ENCODE measurements at regions not wholly inside any gene's neighbourhood (a gene's known extent, or its start where the extent isn't known, plus 50 kb on each side); places are given as distances from the start of the nearest gene placed in this dataset.

- DNase-seq (ENCODE audit: low spot score), result no peak
- in situ Hi-C loops (cut with MboI; ENCODE audit: low sequenced_read_pairs, unreplicated experiment), result no loop called here
- TF ChIP-seq CTCF (IDR thresholded peaks at IDR 0.05; ENCODE audit: borderline replicate concordance, control extremely low read depth, extremely low read depth, insufficient read depth, missing control alignments), result no peak
These were observed 122.9 kb upstream of the RET start for GRCh38 chr10:42953684-42954674.

GRCh38 chr10:42954766-42955492 lies 121.9 kb upstream of the RET start:
- TF ChIP-seq CTCF (IDR thresholded peaks at IDR 0.05; ENCODE audit: borderline replicate concordance, control extremely low read depth, extremely low read depth, insufficient read depth, missing control alignments), result no peak
- no peak for DNase-seq (ENCODE audit: low spot score)
- in situ Hi-C loops (cut with MboI; ENCODE audit: low sequenced_read_pairs, unreplicated experiment), result no loop called here

- in situ Hi-C loops (cut with MboI; ENCODE audit: low sequenced_read_pairs, unreplicated experiment), result no loop called here
- no peak for DNase-seq (ENCODE audit: low spot score)
- TF ChIP-seq CTCF (IDR thresholded peaks at IDR 0.05; ENCODE audit: borderline replicate concordance, control extremely low read depth, extremely low read depth, insufficient read depth, missing control alignments), result no peak
These were observed 121.4 kb upstream of the RET start for GRCh38 chr10:42955493-42955889.

GRCh38 chr10:42956045-42956444 lies 120.8 kb upstream of the RET start:
- TF ChIP-seq CTCF (IDR thresholded peaks at IDR 0.05; ENCODE audit: borderline replicate concordance, control extremely low read depth, extremely low read depth, insufficient read depth, missing control alignments), result no peak
- DNase-seq (ENCODE audit: low spot score), result no peak
- in situ Hi-C loops (cut with MboI; ENCODE audit: low sequenced_read_pairs, unreplicated experiment), result no loop called here

GRCh38 chr10:42958142-42958868 lies 118.6 kb upstream of the RET start:
- in situ Hi-C loops (cut with MboI; ENCODE audit: low sequenced_read_pairs, unreplicated experiment), result no loop called here
- no peak for TF ChIP-seq CTCF (IDR thresholded peaks at IDR 0.05; ENCODE audit: borderline replicate concordance, control extremely low read depth, extremely low read depth, insufficient read depth, missing control alignments)
- DNase-seq (ENCODE audit: low spot score), result no peak

GRCh38 chr10:42959833-42960232 lies 117.0 kb upstream of the RET start:
- in situ Hi-C loops (cut with MboI; ENCODE audit: low sequenced_read_pairs, unreplicated experiment), result no loop called here
- DNase-seq (ENCODE audit: low spot score), result no peak
- TF ChIP-seq CTCF (IDR thresholded peaks at IDR 0.05; ENCODE audit: borderline replicate concordance, control extremely low read depth, extremely low read depth, insufficient read depth, missing control alignments), result no peak
